Heart left ventricle (tissue), 16 donors: ENCODE measurements at regions not wholly inside any gene's neighbourhood (a gene's known extent, or its start where the extent isn't known, plus 50 kb on each side); places are given as distances from the start of the nearest gene placed in this dataset.

ENCODE experiments used
- ATAC-seq, 4 donors: fragments of 200-7000 bp; cut with Tn5 transposase; one replicate each; pipeline ENCODE4 v1.9.1; 2020 to 2022; ENCODE audit warnings: moderate library complexity in 4 of 4, mild to moderate bottlenecking in 3 of 4, moderate number of reproducible peaks in 1 of 4
- DNase-seq, 5 donors: peaks; one replicate each; pipeline ENCODE4 v3.0.0-alpha.2; 2020
- H3K27ac ChIP-seq, 12 donors: fragments of 200-600 bp; sonication (generic) in 4 of 12; one replicate each; pipeline versions ENCODE4 v1.5.0 to v1.8.0; 2016 to 2022; ENCODE audit warnings: mild to moderate bottlenecking in 2 of 12
- H3K27me3 ChIP-seq, 9 donors: fragments of 200-600 bp; sonication (generic) in 2 of 9; one replicate each; pipeline versions ENCODE4 v1.5.1 to v1.8.0; 2016 to 2022; ENCODE audit warnings: mild to moderate bottlenecking in 3 of 9
- H3K36me3 ChIP-seq, 9 donors: fragments of 200-600 bp; sonication (generic) in 2 of 9; one replicate each; pipeline versions ENCODE4 v1.5.0 to v1.8.0; 2018 to 2022; ENCODE audit warnings: mild to moderate bottlenecking in 2 of 9
- H3K4me1 ChIP-seq, 12 donors: fragments of 200-600 bp; sonication (generic) in 4 of 12; one replicate each; pipeline versions ENCODE4 v1.5.0 to v1.8.0; 2016 to 2022; ENCODE audit warnings: mild to moderate bottlenecking in 3 of 12
- H3K4me3 ChIP-seq, 12 donors: fragments of 200-600 bp; sonication (generic) in 4 of 12; one replicate each; pipeline versions ENCODE4 v1.5.0 to v1.8.0; 2017 to 2022; ENCODE audit warnings: mild to moderate bottlenecking in 9 of 12, moderate library complexity in 4 of 12
- H3K9me3 ChIP-seq, 12 donors: fragments of 200-600 bp; sonication (generic) in 4 of 12; one replicate each; pipeline versions ENCODE4 v1.5.0 to v1.8.0; 2016 to 2022; ENCODE audit warnings: mild to moderate bottlenecking in 1 of 12
- POLR2A ChIP-seq, 2 donors: fragments of 450-650 bp; IDR thresholded peaks; one replicate each; pipeline ENCODE4 v1.6.1; 2017; ENCODE audit warnings: antibody characterized with exemption in 2 of 2, mild to moderate bottlenecking in 2 of 2, moderate library complexity in 2 of 2
- WGBS, 4 donors: extraction: QIAGEN DNeasy Blood & Tissue Kit in 2 of 4; methylation state at CpG; one replicate each; pipeline versions ENCODE4 v1.1.5 to v1.1.7; 2013 to 2018; 5-methylcytosine and 5-hydroxymethylcytosine counted together
- intact Hi-C, 10 donors: fragments of 100-400 bp; cut with DNase I; formaldehyde crosslinking; loops; one replicate each; pipeline versions ENCODE4 v1.11.1 to v1.14.2; 2022
- TF ChIP-seq, protein P1 (sequence below), 12 donors: fragments of 200-600 bp; sonication (generic) in 4 of 12; IDR thresholded peaks; one replicate each; pipeline versions ENCODE4 v1.5.0 to v1.8.0; 2018 to 2022; ENCODE audit warnings: antibody characterized with exemption in 12 of 12, mild to moderate bottlenecking in 5 of 12
- donor health status: ischemic (EF 13 %, LVEDD 7.1; RV severe dilation, severe dysfunction).
- donor health status: healthy with polysubstance abuse.
- donor health status: DM: no; HTN: yes; CAD: no.
- donor health status: DM: no; HTN: no; CAD: no.
- donor health status: ischemic (EF 25% LVEDD 6.9; RV normal size, moderate dysfunction).
- donor health status: ischemic (EF 25% LVEDD 5.7; RV mildly dilated, moderate dysfunction).
- donor health status: healthy.
- donor health status: DM: yes; HTN: yes; CAD: no.
- donor health status: ischemic (EF 35%, LVEDD 5.7; RV mildly dilated, moderate dysfunction).
- donor health status: nonischemic (EF 11% LVEDD 7.7; RV severe dilation, severe dysfunction).
- donor health status: DM: yes; HTN: yes; CAD: no.
- donor health status: PGD.
- donor health status: ischemic (EF 29% LVEDD 5.4; RV normal size, mild dysfunction).
- donor health status: nonischemic (EF 23%, LVEDD 6.1; RV moderate dilation, normal function).

DNA sequence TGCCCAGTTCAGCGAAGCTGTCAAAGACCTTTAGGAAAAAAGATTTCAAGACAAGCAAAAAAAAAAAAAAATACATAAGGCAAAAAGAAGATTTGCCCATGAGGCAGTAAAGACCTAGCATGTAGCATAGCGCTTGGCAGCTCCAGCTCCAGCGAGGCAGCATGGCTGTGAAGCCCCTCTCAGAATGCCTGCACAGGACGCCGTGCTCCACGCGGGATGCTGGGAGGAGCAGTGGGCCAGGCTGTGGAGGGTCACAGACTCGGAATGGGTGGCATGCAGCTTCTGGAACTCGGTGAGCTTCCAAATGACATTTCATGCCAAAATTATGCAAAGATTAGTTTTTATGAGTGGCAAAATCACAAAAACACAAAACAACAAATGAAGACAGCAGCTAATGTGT is 267.3 kb downstream of the ZNF516 start:
- DNase-seq = no peak
- intact Hi-C loops = no loop called here
- H3K4me3 ChIP-seq = no peak overlapping the region
- no peaks in the 10 kb centered on the region for H3K27me3 ChIP-seq
- H3K9me3 ChIP-seq = no peaks in the 10 kb centered on the region
- ATAC-seq = no peak
- no peak overlapping the region for H3K27ac ChIP-seq
- 78 to 80% (median 79%) methylated on average over 9 of the region's 9 CpGs for WGBS, 4 donors
- peaks cover 0 to 3% (median 0%) of the 10 kb centered on the region in 12 donors for H3K4me1 ChIP-seq
- H3K36me3 ChIP-seq = no peaks in the 10 kb centered on the region
- no peak for TF ChIP-seq POLR2A (IDR thresholded peaks at IDR 0.05)
- TF ChIP-seq, protein P1, sequence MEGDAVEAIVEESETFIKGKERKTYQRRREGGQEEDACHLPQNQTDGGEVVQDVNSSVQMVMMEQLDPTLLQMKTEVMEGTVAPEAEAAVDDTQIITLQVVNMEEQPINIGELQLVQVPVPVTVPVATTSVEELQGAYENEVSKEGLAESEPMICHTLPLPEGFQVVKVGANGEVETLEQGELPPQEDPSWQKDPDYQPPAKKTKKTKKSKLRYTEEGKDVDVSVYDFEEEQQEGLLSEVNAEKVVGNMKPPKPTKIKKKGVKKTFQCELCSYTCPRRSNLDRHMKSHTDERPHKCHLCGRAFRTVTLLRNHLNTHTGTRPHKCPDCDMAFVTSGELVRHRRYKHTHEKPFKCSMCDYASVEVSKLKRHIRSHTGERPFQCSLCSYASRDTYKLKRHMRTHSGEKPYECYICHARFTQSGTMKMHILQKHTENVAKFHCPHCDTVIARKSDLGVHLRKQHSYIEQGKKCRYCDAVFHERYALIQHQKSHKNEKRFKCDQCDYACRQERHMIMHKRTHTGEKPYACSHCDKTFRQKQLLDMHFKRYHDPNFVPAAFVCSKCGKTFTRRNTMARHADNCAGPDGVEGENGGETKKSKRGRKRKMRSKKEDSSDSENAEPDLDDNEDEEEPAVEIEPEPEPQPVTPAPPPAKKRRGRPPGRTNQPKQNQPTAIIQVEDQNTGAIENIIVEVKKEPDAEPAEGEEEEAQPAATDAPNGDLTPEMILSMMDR (IDR thresholded peaks at IDR 0.05) = no peak

DNA sequence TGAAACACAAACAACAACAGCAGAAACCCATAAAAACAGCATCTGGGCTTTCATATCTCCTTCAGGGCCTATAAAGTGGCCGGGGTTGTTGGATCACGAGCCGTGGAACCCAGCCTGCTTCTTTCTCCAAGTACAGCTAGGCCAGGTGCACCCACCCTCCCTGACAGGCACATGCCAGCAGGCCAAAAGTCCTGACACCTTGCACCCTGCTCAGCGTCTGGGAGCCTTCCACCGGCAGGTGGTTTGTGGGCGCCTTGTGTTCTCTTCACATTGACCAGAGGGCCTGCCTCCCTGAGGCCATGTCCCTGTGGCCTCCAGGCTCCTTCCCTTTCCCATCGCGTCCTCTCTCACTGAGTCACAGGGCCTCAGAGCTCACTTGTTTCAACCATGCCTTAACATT is 271.6 kb downstream of the ZNF516 start:
- Histone ChIP-seq H3K4me1 (no peaks in the 10 kb centered on the region), H3K27ac (no peak overlapping the region), H3K4me3 (no peak overlapping the region), H3K27me3 (no peaks in the 10 kb centered on the region), H3K9me3 (no peaks in the 10 kb centered on the region), H3K36me3 (no peaks in the 10 kb centered on the region)
- WGBS, 4 donors = 90 to 95% (median 93%) methylated on average over 8 of the region's 8 CpGs
- ATAC-seq = no peak
- TF ChIP-seq, protein P1 (IDR thresholded peaks at IDR 0.05) = no peak
- no peak for TF ChIP-seq POLR2A (IDR thresholded peaks at IDR 0.05)
- intact Hi-C loops = no loop called here
- no peak for DNase-seq

DNA sequence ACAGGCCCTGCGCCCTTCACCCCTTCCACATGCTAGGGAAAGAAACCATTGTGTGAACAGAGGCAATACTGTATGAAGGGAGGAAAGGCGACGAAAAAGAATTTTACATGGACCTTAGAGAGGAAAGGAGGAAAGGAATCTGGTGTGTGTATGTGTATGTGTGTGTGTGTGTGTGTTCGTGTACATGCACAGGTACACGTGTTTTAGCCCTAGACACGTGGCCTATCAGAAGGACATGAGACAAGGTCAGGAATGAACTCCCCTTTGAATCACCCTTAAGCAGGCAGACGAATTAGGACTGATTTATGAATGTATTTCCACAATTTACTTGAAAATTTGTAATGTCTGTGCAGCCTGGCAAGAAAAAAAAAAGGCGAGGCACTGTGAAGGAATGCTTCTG is 276.0 kb downstream of the ZNF516 start:
- no peak for ATAC-seq
- Histone ChIP-seq H3K36me3 (no peaks in the 10 kb centered on the region), H3K4me3 (no peak overlapping the region), H3K27me3 (no peaks in the 10 kb centered on the region), H3K9me3 (no peaks in the 10 kb centered on the region), H3K27ac (no peak overlapping the region), H3K4me1 (no peaks in the 10 kb centered on the region)
- 77 to 85% (median 82%) methylated on average over 8 of the region's 8 CpGs for WGBS, 4 donors
- intact Hi-C loops = no loop called here
- TF ChIP-seq, protein P1 (IDR thresholded peaks at IDR 0.05) = no peak
- no peak for TF ChIP-seq POLR2A (IDR thresholded peaks at IDR 0.05)
- no peak for DNase-seq

DNA sequence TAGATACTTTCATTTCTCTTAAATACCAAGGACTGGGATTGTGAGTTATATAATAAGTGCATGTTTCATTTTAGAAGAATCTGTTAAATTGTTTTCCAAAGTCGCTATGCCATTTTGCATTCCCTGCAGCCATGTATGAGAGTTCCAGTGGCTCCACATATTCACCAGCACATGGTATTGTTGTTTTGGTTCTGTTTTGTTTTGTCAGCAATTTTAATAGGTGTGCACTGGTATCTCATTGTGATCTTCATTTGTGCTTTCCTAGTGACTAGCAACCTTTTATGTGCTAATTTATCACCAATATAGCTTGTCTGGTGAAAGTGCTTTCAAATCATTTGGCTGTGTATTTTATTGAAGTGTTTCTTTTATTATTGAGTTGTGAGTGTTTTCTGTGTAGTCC is 278.9 kb downstream of the ZNF516 start:
- 83 to 96% (median 92%) methylated on average over 1 of the region's 1 CpG for WGBS, 4 donors
- TF ChIP-seq POLR2A (IDR thresholded peaks at IDR 0.05) = no peak
- TF ChIP-seq, protein P1 (IDR thresholded peaks at IDR 0.05) = no peak
- no peaks in the 10 kb centered on the region for H3K36me3 ChIP-seq
- DNase-seq = no peak
- ATAC-seq = no peak
- no peak overlapping the region for H3K27ac ChIP-seq
- no peaks in the 10 kb centered on the region for H3K4me1 ChIP-seq
- intact Hi-C loops = no loop called here
- H3K27me3 ChIP-seq = no peaks in the 10 kb centered on the region
- H3K9me3 ChIP-seq = no peaks in the 10 kb centered on the region
- H3K4me3 ChIP-seq = no peak overlapping the region
